NCI-H524 (cell line): ENCODE measurements at regions not wholly inside any gene's neighbourhood (a gene's known extent, or its start where the extent isn't known, plus 50 kb on each side); places are given as distances from the start of the nearest gene placed in this dataset.

Experiments
- DNase-seq, 2 experiments: peaks; one replicate each; lab custom pipeline; 2025; lab: John Stamatoyannopoulos, UW

DNA sequence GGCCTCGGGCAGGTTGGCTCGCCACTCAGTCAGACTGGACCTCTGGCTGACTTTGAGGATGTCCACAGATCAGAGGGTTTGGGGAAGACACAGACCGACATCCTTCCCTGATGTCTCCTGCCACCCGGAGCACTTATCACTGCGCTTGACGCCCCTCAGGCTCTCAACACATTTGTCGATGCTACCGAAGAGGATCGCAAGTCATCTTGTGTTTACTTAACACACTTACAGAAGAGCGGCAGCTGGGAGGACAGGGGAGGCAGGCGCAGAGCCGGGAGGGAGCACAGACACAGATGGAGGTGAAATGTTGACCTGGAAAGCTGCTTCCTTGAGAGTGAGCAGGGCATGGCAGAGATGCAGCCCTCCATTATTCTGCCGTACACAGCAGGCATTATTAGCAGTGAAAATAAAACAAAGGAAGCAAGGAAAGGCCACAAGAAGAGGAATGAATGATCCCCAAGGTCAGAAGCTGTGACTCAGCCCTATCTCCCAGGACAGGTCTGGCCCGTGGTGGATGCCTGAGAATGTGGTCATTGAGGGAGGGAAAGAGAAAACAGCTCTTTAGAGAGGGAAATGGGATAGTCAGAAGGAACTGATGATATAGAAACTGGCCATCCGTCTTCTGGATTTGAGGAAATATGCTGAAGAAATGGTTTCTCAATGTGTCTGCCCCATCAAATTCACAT, 549.5 kb upstream of the ARGLU1 start:
- peak; percentile 33 to 75 for DNase-seq

DNA sequence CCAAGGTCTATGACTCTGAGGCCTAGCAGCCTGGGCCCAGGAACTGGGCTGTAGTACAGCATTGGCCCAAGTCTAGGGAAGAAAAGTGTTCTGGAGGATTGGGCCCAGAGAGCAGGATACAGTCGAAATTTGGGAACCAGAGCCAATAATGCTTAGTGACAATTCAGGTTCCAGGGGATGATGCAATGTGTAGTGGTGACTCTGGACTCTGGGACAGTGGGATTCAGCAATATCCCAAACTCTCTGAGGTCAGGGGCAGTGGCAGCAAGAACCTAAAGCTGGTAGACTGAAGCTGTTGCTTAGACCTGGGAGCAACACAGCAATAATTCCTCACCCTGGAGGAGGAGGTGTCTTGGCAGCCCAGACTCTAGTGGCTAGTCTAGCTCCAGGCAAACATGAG, 545.5 kb upstream of the ARGLU1 start:
- DNase-seq: no peak

DNA sequence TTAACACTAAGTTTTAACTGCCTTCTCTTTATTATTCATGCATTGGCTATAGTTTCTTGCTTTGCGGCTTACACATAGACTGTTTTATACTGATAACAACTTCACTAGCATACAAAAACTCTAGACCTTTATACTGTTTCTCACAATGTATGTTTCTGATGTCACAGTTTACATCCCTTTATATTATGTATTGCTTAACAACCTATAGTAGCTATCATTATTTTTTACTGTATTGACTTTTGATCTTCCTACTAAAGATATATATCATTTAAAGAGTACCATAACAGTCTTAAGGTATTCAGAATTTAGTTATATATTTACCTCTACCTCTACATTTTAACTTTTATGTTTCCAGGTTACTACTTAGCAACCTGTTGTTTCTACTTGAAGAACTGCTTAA, 543.3 kb upstream of the ARGLU1 start:
- DNase-seq: no peak

DNA sequence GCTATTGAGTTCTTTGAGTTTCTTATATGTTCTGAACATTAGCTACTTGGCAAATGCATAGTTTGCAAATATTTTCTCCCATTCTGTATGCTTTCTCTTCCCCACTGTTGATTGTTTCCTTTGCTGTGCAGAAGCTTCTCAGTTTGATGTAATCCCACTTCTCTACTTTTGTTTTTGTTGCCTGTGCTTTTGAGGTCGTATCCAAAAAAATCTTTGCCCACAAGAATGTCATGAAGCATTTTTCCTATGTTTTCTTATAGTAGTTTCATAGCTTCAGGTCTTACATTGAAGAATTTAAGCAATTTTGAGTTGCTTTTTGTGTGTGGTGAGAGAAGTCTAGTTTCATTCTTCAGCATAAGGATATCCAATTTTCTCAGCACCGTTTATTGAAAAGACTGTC, 536.7 kb upstream of the ARGLU1 start:
- DNase-seq: no peak

DNA sequence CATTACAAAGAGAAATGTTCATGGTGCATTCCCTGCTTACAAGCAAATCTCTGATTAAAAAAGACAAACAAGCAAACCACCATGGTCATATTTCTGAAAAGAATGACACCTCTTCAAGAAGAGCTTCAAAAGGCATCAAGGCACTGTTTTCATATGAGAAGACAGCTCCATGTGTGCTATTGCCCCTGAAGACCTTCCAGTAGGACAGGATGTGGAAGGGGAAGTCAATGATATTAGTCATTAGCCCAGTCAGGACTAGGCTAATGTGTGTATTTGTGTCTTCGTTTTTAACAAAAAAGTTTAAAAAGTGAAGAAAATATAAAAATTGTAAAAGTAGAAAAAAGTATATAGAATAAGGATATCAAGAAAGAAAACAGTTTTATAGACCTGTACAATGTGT, 534.7 kb upstream of the ARGLU1 start:
- no peak for DNase-seq

DNA sequence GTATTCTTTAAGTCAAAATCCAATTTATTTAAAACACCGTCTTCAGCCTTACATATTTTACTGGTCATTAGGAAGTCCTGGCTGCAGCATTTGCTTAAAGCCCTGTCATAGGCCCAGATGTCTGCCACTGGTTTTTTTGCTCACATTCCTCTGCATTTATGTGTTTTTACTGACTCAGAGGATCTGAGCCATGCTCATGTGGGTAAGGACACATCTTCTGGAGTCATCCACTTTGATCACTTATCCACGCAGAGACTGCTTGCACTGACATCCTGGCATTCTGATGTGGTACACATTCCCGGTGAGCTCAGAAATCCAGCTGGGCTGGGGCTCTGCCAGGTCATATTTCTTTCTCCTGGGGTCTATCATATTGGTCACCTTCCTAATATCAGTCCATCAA, 531.7 kb upstream of the ARGLU1 start:
- no peak for DNase-seq

DNA sequence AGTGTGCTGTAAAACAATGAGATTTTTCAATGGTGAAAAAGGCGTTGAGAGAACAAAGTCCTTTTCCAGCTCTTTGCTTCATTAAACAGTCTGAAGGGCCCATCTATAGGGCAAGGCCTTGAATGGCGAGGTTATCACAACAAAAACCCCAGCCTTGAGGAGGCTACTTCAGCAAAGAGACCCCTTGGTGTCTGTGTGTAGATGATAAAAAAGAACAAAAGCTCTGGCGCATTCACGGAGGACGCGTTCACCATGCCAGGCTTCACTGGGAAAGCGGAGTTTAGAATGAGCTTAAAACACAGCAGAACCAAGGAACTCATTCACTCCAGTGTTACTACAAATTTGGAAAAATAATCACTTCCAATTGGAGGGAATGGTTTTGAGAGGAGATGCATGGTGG, 530.0 kb upstream of the ARGLU1 start:
- no peak for DNase-seq

DNA sequence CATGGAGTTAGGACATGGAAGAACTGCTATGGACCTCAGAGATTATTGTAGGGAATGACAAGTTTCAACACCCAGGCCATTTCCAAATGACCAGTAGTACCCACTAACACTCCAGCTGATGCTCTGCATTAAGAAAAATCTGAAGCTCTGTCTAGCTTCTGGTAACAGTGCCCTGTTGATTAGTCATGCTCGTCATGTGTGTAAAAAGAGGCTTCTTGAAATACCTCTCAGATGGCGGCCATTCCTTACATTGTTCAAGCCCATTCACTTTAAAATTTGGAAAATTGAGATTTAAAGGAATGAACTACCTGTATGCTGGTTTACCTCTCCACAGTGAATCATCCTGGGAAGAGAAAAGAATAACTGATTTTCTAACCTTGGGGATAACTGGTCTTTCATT, 527.9 kb upstream of the ARGLU1 start:
- DNase-seq: no peak

DNA sequence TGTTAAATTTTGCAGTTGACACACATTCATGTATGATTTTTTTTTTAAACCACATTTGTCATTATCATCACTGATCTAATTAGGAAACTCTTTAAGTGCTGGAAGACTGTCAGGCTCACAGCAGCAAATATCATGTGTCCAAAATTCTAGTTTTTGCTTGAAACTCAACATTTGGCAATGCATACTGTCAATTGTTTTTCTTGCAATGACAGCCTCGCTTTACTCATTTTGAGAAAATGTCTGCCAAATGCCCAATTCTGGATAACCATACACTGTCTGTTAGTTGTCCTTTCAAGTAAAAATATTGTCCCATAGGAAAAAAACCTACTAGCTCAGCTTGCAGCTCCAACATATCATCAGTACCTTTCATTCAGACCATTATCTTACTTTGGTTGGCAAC, 523.9 kb upstream of the ARGLU1 start:
- no peak for DNase-seq

DNA sequence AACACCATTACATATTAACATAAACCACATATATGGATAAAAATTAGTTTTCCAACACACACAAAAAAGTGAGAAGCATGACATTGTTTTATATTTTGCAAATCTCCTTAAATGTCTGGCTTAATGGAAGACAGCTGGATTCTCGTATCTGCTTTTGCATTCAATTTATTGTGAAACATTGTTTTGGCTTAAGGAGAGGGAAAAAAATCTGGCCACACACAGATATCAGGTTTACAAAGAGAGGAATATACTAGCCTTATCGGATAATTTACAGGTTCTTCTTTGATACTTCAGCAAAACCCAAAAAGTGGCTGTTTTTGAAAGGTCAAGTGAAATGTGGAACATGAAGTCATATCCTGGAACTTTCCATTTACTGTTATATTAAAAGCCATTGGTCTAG, 523.5 kb upstream of the ARGLU1 start:
- DNase-seq: no peak

DNA sequence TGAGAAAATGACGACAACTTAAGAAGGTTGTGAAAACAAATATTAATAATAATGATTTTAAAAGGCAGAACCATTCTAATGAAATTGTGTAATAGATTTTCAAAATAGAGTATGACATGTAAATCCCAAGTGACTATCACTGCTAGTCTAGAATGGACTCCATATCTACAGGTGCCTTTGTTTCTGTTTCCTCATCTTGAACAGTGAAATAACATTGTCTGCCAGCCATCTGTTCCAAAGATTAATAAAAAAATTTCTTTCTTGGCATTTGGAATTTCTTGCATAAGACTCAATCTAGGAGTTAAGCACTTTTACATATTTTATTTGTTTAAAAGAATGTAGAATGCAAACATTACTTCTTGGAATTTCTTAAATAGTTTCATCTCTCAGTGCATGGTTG, 520.1 kb upstream of the ARGLU1 start:
- no peak for DNase-seq

DNA sequence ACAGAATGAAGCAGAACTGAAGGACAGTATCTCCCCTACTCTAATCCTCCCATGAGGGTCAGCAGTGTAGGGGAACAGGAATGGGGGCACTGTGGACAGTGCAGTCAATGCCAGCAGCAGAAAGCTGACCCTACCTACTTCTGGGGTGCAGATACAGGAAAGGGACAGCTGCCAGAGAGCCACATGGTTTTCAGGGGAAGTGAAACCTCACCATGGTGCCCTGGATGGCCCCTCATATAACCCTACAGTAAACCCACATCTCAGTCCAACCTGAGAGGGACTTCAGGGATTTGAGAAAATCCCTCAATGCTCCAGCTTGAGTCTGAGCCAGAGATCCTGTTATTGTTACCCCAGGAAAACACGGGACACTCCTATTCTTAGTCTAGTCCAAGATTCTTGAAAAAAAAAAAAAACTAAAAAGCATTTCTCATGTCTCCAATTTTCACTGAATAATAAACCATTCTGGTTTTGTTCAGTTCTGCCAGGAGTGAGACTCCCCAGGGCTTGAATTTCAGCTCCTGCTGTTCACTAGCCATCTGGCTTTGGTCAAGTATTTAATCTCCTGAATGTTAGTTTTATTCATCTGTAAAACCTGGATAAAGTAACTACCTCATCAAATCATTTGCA, 511.6 kb upstream of the ARGLU1 start:
- peak; percentile 71 to 84 for DNase-seq

DNA sequence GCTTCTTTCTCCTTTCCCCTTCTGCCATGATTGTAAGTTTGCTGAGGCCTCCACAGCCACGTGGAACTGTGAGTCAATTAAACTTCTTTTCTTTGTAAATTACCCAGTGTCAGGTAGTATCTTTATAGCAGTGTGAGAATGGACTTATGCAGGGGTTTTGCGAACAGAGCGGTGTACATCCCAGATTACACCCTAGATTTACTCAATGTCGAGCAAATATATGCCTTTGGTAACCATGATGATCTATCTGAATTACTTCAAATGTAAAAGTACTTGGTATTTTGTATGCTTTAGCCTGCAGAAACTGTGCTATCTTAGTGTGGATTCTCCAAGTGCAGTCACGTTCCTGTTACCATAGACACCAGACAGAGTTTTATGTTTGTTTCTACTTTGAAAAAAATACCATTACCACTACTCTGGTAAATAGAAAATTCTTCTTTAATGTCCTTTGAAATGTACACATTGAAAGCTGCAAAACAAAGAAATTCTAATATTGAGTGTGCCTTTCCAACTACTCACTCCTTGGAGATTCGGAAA, 510.4 kb upstream of the ARGLU1 start:
- DNase-seq: no peak

DNA sequence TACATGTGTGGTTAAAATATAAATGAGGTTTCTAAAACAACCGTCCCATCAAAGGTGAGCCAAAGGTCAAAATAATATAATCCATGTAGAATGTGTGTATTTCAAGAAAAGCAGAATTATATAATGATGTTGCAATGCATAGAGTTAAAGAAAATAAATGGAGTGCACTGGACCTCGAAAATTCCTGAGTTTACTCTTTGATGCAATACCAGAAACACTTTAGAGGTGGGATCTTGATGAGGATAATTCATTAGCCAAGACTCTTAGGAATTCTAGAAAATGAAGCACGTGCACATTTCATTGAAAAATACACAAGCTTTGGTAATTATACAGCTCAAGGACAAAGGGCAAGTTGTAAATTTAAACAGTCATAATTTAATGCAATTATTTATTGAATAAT, 508.9 kb upstream of the ARGLU1 start:
- no peak for DNase-seq

DNA sequence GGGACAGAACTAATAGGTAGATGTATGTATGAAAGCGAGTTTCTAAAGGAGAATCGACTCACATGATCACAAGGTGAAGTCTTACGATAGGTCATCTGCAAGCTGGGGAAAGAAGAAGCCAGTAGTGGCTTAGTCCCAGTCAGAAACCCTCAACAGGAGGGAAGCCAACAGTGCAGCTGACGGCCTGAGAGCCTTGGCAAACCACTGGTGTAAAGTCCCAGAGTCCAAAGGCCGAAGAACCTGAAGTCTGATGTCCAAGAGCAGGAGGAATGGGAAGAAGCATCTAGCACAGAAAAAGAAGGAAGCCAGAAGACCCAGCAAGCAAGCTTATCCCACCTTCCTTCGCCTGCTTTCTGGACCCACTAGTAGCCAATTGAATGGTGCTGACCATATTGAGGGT, 507.6 kb upstream of the ARGLU1 start:
- DNase-seq: no peak

DNA sequence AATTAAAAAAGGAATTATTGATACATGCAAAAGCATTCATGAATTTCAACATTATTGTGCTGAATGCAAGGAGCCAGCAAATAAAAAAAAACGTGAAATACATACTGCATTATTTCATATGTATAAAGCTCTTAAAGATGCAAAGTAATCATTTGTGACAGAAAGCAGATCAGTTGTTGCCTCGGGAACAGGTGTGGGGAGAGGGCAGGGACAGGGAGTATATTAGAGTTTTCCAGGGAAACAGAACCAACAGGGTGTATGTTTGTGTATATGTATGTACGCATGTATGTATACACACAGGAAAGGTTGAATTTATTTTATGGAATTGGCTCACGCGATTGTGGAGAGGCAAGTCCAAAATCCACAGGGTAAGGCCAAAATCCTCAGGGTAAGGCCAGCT, 502.9 kb upstream of the ARGLU1 start:
- no peak for DNase-seq

DNA sequence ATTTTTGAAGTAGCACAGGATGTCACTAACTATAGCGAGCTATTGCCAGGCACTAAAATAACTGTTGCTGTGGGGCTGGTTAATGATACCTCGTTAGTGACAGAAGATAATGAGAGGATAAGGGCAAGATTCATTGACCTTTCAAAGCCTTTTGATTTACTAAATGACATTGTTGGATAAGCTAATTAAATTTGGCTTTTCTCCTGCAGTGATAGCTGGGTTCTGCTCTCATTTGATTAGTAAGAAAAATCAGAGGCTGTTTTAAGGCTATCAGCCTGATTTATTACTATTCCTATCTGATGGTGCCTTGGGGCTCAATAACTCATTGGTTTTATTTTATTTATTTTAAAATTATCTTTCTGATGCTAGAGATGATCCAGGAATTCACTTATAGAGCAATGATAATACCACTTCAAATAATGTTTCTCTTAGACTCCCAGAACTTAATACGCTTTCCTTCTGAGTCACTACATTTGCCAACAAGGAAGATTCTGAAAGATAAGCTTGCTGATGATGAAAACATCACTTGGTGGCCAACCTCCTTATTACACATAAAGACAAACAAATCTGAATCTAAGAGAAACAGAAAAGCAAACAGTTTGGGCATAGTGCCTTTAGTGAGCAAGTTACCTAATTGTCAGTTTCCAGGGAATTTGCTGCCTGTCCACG, 501.3 kb upstream of the ARGLU1 start:
- DNase-seq: no peak

DNA sequence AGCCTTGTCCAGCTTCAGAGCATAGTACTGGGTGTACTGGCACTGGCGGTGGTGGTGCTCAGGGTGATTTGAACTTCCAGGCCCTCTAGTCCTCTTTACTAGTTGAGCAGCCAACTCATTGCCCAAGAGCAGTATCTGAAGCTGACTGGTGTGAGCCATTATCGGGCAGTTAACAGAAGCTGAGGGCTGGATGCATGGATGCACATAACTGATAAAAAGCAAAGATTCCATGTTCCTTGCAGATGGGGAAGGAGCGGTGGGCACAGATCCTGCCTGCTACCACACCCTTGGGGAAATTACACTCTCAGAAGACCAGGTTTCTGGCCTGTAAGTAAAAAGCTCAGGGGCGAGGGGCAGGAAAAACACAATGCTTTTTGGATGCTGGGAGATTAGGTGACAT, 499.4 kb upstream of the ARGLU1 start:
- no peak for DNase-seq

DNA sequence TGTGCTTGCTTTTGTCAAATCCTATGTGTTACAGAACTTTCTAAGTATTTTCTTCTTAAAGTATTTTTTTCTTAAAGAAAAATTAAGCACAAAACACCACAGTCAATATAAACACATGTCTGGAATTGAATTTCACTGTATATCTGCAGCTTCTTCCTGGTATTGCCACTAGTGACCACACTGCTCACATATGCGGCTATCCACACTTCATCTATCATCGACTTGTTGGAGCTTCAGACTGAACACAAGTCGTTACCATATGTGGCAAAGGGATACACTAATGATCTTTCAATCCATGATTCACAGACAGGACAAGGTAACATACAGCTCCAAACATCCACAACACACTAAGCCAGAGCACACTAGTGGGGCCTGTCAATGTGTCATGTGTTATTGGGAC, 498.4 kb upstream of the ARGLU1 start:
- no peak for DNase-seq

DNA sequence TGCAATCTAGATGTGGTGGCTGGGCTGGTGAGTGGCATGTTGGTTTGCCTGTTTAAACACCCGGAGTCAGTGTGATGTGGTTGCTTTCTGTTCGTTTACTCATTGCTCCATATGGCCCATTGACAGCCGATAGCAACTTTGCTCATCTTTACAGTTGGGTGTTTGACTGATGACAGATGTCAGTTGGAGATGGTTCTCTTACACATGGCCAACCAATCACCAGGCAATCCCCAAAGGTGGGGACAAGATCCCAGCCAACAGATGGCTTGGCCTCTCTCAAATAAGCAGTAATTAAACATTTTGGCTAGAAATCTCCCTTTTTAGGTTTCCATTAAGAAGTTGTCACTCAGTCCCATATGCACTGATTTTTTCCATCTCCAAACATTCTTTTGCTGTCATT, 497.1 kb upstream of the ARGLU1 start:
- peak; percentile 65 to 90 for DNase-seq

DNA sequence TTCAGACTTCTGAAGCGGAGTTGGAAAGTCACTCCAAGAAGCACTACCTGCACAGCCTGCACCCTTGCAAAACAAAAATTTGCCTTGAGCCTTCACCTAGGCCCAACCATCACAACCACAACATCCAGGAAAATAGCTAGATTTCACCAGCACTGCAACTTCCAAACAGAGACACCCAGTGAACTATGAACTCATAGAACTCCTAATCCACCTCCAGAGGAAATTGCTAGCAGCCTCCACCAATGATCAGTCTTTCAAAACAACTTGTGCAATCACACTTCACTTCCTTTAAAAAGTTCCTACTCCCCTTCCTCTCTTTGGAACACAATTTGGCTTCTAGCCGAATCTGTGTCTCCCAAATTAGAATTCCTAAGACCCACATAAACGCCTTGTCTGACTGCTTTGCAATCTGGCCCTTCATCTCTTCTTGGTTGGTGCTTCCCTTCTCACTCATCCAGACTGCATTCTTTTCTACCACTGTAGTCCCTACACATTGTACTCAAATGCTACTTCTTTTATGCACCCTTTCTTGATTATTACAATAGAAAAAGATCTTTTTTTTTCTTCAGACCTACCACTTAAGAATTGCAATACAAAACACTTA, 489.2 kb upstream of the ARGLU1 start:
- no peak for DNase-seq

DNA sequence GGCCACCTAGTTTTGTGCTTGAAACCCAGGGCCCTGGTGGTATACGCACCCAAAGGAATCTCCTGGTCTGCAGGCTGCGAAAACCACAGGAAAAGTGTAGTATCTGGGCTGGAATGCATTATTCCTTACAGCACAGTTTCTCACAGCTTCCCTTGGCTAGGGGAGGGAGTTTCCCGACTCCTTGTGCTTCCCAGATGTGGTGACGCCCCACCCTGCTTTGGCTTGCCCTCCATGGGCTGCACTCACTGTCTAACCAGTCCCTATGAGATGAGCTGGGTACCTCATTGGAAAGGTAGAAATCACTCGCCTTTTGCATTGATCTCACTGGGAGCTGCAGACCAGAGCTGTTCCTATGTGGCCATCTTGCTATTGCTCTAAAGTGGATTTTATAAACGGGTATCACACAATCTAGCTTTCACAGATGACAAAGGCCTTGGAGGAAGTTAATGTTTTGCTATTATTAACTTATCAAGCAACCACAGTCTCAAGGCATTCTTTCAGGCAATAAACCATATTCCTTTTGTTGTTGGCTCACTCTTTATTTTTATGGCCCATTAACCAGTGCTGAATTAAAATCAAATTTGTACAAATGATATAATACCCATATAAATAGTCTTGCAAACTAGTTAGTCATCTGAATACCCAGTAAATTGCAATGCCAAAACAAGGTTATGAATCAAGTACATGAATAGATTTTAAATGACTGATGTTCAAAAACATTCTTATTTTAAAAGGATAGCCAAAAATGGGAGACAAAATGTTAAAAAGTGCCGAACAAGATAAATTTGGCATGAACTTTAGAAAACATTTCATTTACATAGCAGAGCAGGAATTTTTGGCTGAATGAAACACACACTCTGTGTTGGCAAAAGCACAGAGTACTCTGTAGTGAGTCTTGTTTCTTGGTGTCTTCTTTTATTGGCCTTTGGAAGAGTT, 475.4 kb upstream of the ARGLU1 start:
- no peak for DNase-seq
